AG04449 (cell line): ENCODE measurements at regions not wholly inside any gene's neighbourhood (a gene's known extent, or its start where the extent isn't known, plus 50 kb on each side); places are given as distances from the start of the nearest gene placed in this dataset.

Source experiments
- CTCF ChIA-PET: fragments of 350-600 bp; formaldehyde crosslinking; extraction: SDS; loops from one replicate; lab custom pipeline; 2021; ENCODE audit warnings: antibody characterized with exemption; lab: Yijun Ruan, JAX
- POLR2A ChIA-PET: fragments of 400-600, 350-600 bp; formaldehyde crosslinking; extraction: SDS; loops from one replicate; lab custom pipeline; 2020; ENCODE audit warnings: antibody characterized with exemption, inconsistent platforms; lab: Yijun Ruan, JAX
- DNase-seq: peaks from one replicate; pipeline ENCODE4 v3.0.0-alpha.2; 2010; ENCODE audit warnings: low read depth, low spot score
- H3K4me3 ChIP-seq: 2 replicates; pipeline ENCODE4 v1.5.1; 2011; ENCODE audit warnings: low read depth, mild to moderate bottlenecking, control low read depth, low read length
- TF ChIP-seq, protein P1 (sequence below): IDR thresholded peaks from one replicate; pipeline ENCODE4 v1.5.1; 2011; ENCODE audit warnings: mild to moderate bottlenecking, moderate library complexity, low read length, control low read depth, inconsistent platforms; ENCODE audit not compliant: insufficient read depth; ENCODE audit errors: missing control alignments

DNA sequence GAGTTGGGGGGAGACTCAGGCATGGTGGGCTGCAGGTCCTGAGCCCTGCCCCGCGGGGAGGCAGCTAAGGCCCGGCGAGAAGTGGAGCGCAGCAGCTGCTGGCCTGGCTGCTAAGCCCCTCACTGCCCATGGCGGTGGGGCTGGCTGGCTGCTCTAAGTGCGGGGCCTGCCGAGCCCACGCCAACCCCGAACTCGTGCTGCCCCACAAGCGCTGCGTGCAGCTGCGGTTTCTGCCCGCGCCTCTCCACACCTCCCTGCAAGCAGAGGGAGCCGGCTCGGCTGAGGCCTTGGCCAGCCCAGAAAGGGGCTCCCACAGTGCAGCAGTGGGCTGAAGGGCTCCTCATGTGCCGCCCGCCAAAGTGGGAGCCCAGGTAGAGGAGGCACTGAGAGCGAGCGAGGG lies 1355.1 kb upstream of the WWC1 start:
- no peak for DNase-seq
- H3K4me3 ChIP-seq: no peak overlapping the region
- POLR2A ChIA-PET: no interaction called here
- TF ChIP-seq, protein P1, sequence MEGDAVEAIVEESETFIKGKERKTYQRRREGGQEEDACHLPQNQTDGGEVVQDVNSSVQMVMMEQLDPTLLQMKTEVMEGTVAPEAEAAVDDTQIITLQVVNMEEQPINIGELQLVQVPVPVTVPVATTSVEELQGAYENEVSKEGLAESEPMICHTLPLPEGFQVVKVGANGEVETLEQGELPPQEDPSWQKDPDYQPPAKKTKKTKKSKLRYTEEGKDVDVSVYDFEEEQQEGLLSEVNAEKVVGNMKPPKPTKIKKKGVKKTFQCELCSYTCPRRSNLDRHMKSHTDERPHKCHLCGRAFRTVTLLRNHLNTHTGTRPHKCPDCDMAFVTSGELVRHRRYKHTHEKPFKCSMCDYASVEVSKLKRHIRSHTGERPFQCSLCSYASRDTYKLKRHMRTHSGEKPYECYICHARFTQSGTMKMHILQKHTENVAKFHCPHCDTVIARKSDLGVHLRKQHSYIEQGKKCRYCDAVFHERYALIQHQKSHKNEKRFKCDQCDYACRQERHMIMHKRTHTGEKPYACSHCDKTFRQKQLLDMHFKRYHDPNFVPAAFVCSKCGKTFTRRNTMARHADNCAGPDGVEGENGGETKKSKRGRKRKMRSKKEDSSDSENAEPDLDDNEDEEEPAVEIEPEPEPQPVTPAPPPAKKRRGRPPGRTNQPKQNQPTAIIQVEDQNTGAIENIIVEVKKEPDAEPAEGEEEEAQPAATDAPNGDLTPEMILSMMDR: no peak
- CTCF ChIA-PET: no interaction called here

DNA sequence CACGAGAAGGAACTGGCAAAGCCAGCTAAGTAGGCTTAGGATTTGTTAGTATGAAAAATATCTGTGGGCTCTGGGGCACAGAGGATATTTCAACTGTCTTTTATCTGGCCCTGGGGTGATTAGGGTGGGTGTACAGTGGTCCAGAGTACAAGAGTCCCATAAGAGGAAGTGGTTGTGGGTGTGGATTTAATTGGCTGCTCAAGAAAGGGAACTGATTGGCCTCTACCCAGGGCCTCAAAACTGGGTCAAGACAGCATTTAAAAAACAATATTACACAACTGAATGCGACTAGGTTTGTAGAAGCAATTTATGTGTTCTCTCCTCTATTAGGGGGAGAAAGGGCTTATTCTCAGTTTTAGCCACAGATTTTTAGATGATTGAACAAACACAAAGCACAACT lies 1353.4 kb upstream of the WWC1 start:
- CTCF ChIA-PET: no interaction called here
- no peak overlapping the region for H3K4me3 ChIP-seq
- POLR2A ChIA-PET: no interaction called here
- TF ChIP-seq, protein P1: no peak
- DNase-seq: no peak

DNA sequence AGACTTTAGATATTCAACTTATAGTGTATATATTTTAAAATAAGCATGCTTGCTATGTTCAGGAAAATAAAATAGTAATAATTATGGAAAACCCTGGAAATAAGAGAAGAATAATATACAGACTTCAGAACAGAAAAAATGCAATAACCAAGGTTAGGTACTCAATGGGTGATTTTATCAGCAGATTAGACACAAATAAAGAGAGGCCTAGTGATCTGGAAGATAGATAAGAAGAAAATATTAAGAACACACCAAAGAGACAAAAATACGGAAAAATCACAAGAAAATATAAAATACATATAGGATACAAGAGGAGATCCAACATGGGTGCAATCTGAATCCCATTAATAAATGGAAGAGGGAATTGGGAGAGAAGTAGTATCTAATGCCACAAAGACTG lies 1348.5 kb upstream of the WWC1 start:
- ChIA-PET POLR2A (no interaction called here), CTCF (no interaction called here)
- no peak overlapping the region for H3K4me3 ChIP-seq
- TF ChIP-seq, protein P1: no peak
- no peak for DNase-seq

DNA sequence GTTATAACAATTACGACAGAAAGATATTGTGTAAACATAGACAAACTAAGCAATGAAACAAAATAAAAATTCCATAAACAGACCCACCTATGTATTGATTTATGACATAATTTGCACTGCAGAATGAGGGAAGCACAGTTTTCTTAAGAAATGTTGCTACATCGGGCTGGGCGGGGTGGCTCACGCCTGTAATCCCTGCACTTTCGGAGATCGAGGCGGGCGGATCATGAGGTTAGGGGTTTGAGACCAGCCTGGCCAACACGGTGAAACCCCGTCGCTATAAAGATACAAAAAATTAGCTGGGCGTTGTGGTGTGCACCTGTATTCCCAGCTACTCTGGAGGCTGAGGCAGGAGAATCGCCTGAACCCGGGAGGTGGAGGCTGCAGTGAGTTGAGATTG lies 1344.4 kb upstream of the WWC1 start:
- ChIA-PET POLR2A (no interaction called here), CTCF (no interaction called here)
- TF ChIP-seq, protein P1: no peak
- H3K4me3 ChIP-seq: no peak overlapping the region
- DNase-seq: no peak

DNA sequence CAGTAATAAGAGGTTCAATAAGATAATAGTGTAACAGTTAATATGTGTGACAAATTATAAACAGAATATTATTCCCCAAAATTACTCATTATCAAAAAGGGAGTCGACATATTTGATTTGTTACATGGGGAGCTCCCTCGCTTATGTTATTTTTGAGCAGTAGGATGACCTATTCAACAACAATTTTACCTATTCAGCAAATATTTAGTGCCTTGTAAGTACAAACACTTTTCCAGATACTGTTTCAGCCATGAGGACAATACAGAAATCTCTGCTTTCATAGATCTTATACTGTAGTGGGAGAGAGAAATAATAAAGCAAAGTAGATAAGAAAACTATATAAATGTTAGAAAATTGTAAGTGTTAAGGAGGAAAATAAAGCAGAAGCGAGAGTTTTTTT lies 1342.8 kb upstream of the WWC1 start:
- H3K4me3 ChIP-seq: no peak overlapping the region
- no peak for DNase-seq
- ChIA-PET CTCF (no interaction called here), POLR2A (no interaction called here)
- TF ChIP-seq, protein P1: no peak

DNA sequence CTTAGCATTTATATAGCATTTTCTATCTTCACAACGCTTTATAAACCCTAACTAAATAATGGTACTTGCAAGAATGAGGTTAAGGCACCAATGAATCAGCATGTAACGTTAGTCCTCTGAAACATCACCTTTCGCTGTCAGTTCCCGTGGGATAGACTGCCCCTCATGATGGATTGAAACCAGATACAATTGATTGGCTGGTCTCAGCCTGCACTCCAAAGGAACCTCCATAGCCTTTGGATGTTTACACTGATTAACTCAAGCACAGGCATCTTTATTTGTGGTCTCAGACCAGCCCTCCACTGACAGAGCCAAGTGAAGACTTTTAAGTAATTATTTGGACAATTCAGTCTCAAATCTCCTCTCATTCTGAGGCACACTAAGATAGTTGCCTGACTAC lies 1339.4 kb upstream of the WWC1 start:
- ChIA-PET CTCF (no interaction called here), POLR2A (no interaction called here)
- no peak overlapping the region for H3K4me3 ChIP-seq
- DNase-seq: no peak
- TF ChIP-seq, protein P1: no peak
